Panc1 (cell line): ENCODE measurements at regions not wholly inside any gene's neighbourhood (a gene's known extent, or its start where the extent isn't known, plus 50 kb on each side); places are given as distances from the start of the nearest gene placed in this dataset.

ENCODE experiments used
- ATAC-seq: fragments of 200-7000 bp; cut with Tn5 transposase; 2 replicates; pipeline ENCODE4 v1.9.1; 2020; ENCODE audit warnings: mild to moderate bottlenecking, moderate library complexity
- BruUV-seq: library from RNA; stranded (reverse); fragments of 400-500 nt; replicated peaks from 2 replicates; lab custom pipeline; 2021; lab: Mats Ljungman, UMichigan
- CTCF ChIA-PET: fragments of 300-600 bp; sonication (Branson Sonifier 250); formaldehyde crosslinking; loops from one replicate; lab custom pipeline; 2022; ENCODE audit warnings: antibody characterized with exemption; lab: Charles Lee
- POLR2A ChIA-PET: fragments of 300-600 bp; sonication (Branson Sonifier 250); formaldehyde crosslinking; loops from one replicate; lab custom pipeline; 2022; ENCODE audit warnings: antibody characterized with exemption; lab: Charles Lee
- DNase-seq: peaks from one replicate; pipeline ENCODE4 v3.0.0-alpha.2; 2010; ENCODE audit warnings: low read depth, low spot score
- H3K27ac ChIP-seq: 2 replicates; pipeline ENCODE4 v1.5.1; 2011; ENCODE audit warnings: mild to moderate bottlenecking, low read length, inconsistent platforms
- H3K27me3 ChIP-seq: fragments of 200-500 bp; sonication (Bioruptor generic); 2 replicates; pipeline ENCODE4 v1.6.0; 2014; ENCODE audit warnings: low read length, inconsistent platforms; ENCODE audit not compliant: control insufficient read depth, insufficient read depth
- H3K36me3 ChIP-seq: fragments of 200-500 bp; sonication (Bioruptor generic); 2 replicates; pipeline ENCODE4 v1.5.1; 2014; ENCODE audit warnings: inconsistent platforms, mild to moderate bottlenecking, low read length, moderate library complexity; ENCODE audit not compliant: control insufficient read depth, insufficient read depth
- H3K4me1 ChIP-seq: 2 replicates; pipeline ENCODE4 v1.5.1; 2011; ENCODE audit warnings: inconsistent platforms, mild to moderate bottlenecking, low read length, moderate library complexity; ENCODE audit not compliant: control insufficient read depth, insufficient read depth
- H3K4me3 ChIP-seq, 2 experiments: 2 replicates each; pipeline ENCODE4 v1.5.1; 2011 to 2012; ENCODE audit warnings: low read depth in 2 of 2, low read length in 2 of 2, mild to moderate bottlenecking in 2 of 2, inconsistent platforms in 1 of 2, moderate library complexity in 1 of 2
- H3K9me3 ChIP-seq: fragments of 200-500 bp; sonication (Bioruptor generic); 2 replicates; pipeline ENCODE4 v1.5.1; 2014; ENCODE audit warnings: low read depth, mild to moderate bottlenecking, inconsistent platforms, low read length, moderate library complexity; ENCODE audit not compliant: control insufficient read depth, insufficient read depth
- CTCF ChIP-seq: fragments of 450-650 bp; IDR thresholded peaks from 2 replicates; pipeline ENCODE4 v1.5.1; 2017; ENCODE audit warnings: mild to moderate bottlenecking
- POLR2AphosphoS5 ChIP-seq: IDR thresholded peaks from 2 replicates; pipeline ENCODE4 v1.6.1; 2012; ENCODE audit warnings: mild to moderate bottlenecking, low read depth, low read length, moderate library complexity
- REST ChIP-seq, 2 experiments: IDR thresholded peaks; 2 replicates each; pipeline ENCODE4 v1.6.1; 2011 to 2012; ENCODE audit warnings: low read depth in 2 of 2, control low read depth in 1 of 2, low read length in 1 of 2, mild to moderate bottlenecking in 1 of 2, moderate library complexity in 1 of 2; ENCODE audit not compliant: insufficient read depth in 1 of 2
- SIN3A ChIP-seq: IDR thresholded peaks from 2 replicates; pipeline ENCODE4 v1.6.1; 2012; ENCODE audit warnings: low read depth, mild to moderate bottlenecking, low read length, moderate library complexity, borderline replicate concordance; ENCODE audit not compliant: insufficient read depth
- TCF7L2 ChIP-seq: IDR thresholded peaks from 2 replicates; pipeline ENCODE4 v1.6.1; 2011; ENCODE audit warnings: mild to moderate bottlenecking, low read depth, low read length, inconsistent platforms
- in situ Hi-C: cut with HindIII; loops from 2 replicates; pipeline ENCODE4 v1.10.0; 2016; ENCODE audit warnings: low sequenced_read_pairs, low pct_unique_long_range_greater_than_20kb
- intact Hi-C: fragments of 100-400 bp; cut with micrococcal nuclease; formaldehyde crosslinking; loops from one replicate; pipeline ENCODE4 v1.10.0; 2022; ENCODE audit not compliant: unreplicated experiment

- in situ Hi-C loops (no loop called here), intact Hi-C loops (no loop called here)
- H3K4me3 ChIP-seq: no peak overlapping the region
- no peaks in the 10 kb centered on the region for H3K4me1 ChIP-seq
- DNase-seq (no peak), ATAC-seq (no peak)
- POLR2A ChIA-PET: no interaction called here
- CTCF ChIA-PET: no interaction called here
- no peaks in the 10 kb centered on the region for H3K36me3 ChIP-seq
- no TSS peak for BruUV-seq
- no peak overlapping the region for H3K27ac ChIP-seq
- no peaks in the 10 kb centered on the region for H3K9me3 ChIP-seq
- no peak for TF ChIP-seq TCF7L2
- no peak for TF ChIP-seq POLR2AphosphoS5
- TF ChIP-seq CTCF: no peak
- TF ChIP-seq SIN3A: no peak
- no peak for TF ChIP-seq REST (IDR thresholded peaks at IDR 0.05; ENCODE audit: insufficient read depth in 1 of 2, low read depth in 2 of 2, low read length in 1 of 2)
- no peaks in the 10 kb centered on the region for H3K27me3 ChIP-seq
These were observed 108.2 kb upstream of the MKLN1 start for GRCh38 chr7:131219312-131220041.

- POLR2A ChIA-PET: no interaction called here
- Histone ChIP-seq H3K9me3 (no peaks in the 10 kb centered on the region), H3K4me3 (no peak overlapping the region), H3K4me1 (no peaks in the 10 kb centered on the region), H3K36me3 (no peaks in the 10 kb centered on the region), H3K27me3 (no peaks in the 10 kb centered on the region), H3K27ac (no peak overlapping the region)
- intact Hi-C loops: no loop called here
- DNase-seq (no peak), ATAC-seq (no peak)
- TF ChIP-seq CTCF: no peak
- TF ChIP-seq SIN3A: no peak
- no peak for TF ChIP-seq TCF7L2
- no peak for TF ChIP-seq POLR2AphosphoS5
- TF ChIP-seq REST (IDR thresholded peaks at IDR 0.05; ENCODE audit: insufficient read depth in 1 of 2, low read depth in 2 of 2, low read length in 1 of 2): no peak
- BruUV-seq: no TSS peak
- in situ Hi-C loops: no loop called here
- CTCF ChIA-PET: no interaction called here
These were observed 106.6 kb upstream of the MKLN1 start for GRCh38 chr7:131221061-131221460.
